OCI-LY3 (cell line): ENCODE measurements at regions not wholly inside any gene's neighbourhood (a gene's known extent, or its start where the extent isn't known, plus 50 kb on each side); places are given as distances from the start of the nearest gene placed in this dataset.

ENCODE experiments used
- H2AFZ ChIP-seq: fragments of 200-600, 300-600 bp; shearing (Covaris generic); 2 replicates; pipeline ENCODE4 v1.6.0; 2014; ENCODE audit warnings: antibody characterized with exemption, low read depth, low read length
- H3K27ac ChIP-seq: fragments of 200-600, 300-600 bp; sonication (generic); 2 replicates; pipeline ENCODE4 v1.5.1; 2014; ENCODE audit warnings: mild to moderate bottlenecking, low read length, moderate library complexity, mixed read lengths
- H3K27me3 ChIP-seq: fragments of 200-600, 300-600 bp; sonication (generic); 2 replicates; pipeline ENCODE4 v1.6.1; 2014; ENCODE audit warnings: low read depth, low read length, mixed read lengths
- H3K36me3 ChIP-seq: fragments of 200-600, 300-600 bp; sonication (generic); replicated peaks from 2 replicates; pipeline ENCODE3; 2014; ENCODE audit warnings: low read depth, low read length, mixed read lengths
- H3K4me1 ChIP-seq: fragments of 300-600, 200-600 bp; sonication (generic); 2 replicates; pipeline ENCODE4 v1.6.1; 2014; ENCODE audit warnings: low read length, mixed read lengths
- H3K4me2 ChIP-seq: fragments of 200-600, 300-600 bp; sonication (generic); 2 replicates; pipeline ENCODE4 v1.6.1; 2014; ENCODE audit warnings: low read length, mixed read lengths
- H3K4me3 ChIP-seq: fragments of 300-600, 200-600 bp; sonication (generic); 2 replicates; pipeline ENCODE4 v1.5.1; 2014; ENCODE audit warnings: antibody characterized with exemption, mild to moderate bottlenecking, low read length, moderate library complexity
- H3K79me2 ChIP-seq: fragments of 300-600, 200-600 bp; shearing (Covaris generic); 2 replicates; pipeline ENCODE4 v1.6.1; 2014; ENCODE audit warnings: mild to moderate bottlenecking, low read length, mixed read lengths
- H3K9ac ChIP-seq: fragments of 300-600, 200-600 bp; shearing (Covaris generic); 2 replicates; pipeline ENCODE4 v1.6.0; 2014; ENCODE audit warnings: mild to moderate bottlenecking, low read length, moderate library complexity
- H3K9me3 ChIP-seq: fragments of 200-600, 300-600 bp; shearing (Covaris generic); 2 replicates; pipeline ENCODE4 v1.6.1; 2014; ENCODE audit warnings: low read length, mixed read lengths; ENCODE audit not compliant: insufficient read depth
- H4K20me1 ChIP-seq: fragments of 200-600, 300-600 bp; sonication (generic); 2 replicates; pipeline ENCODE4 v1.6.1; 2016; ENCODE audit warnings: low read length, mixed read lengths; ENCODE audit not compliant: insufficient read depth
- CTCF ChIP-seq: fragments of 200-600, 300-600 bp; sonication (generic); IDR thresholded peaks from 2 replicates; pipeline ENCODE4 v1.5.1; 2014; ENCODE audit warnings: antibody characterized with exemption, low read length, low read depth
- EZH2phosphoT487 ChIP-seq: fragments of 200-600 bp; shearing (Covaris generic); IDR thresholded peaks from 2 replicates; pipeline ENCODE4 v1.6.1; 2018; ENCODE audit warnings: antibody characterized with exemption, mixed run types, low read depth

DNA sequence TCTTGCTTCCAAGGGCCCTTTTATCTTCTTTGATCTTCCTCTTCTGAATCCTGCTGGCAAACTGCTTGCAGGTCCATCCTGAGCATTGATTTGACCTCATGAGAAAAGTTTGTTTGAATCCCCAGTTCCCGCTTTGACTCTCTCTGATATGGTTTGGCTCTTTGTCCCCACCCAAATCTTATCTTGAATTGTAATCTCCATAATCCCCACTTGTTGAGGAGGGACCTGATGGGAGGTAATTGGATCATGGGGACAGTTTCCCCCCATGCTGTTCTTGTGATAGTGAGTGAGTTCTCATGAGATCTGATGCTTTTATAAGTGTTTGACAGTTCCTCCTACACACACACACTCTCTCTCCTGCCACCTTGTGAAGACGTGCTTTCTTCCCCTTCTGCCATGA is 126.6 kb upstream of the ARHGAP20 start:
- Histone ChIP-seq H4K20me1 (no peaks in the 10 kb centered on the region), H3K9me3 (no peaks in the 10 kb centered on the region), H3K4me1 (no peaks in the 10 kb centered on the region), H2AFZ (no peak overlapping the region), H3K27me3 (peaks cover under 1% of the 10 kb centered on the region; the same call in 1 of the 2 replicates), H3K27ac (no peak overlapping the region), H3K4me2 (no peak overlapping the region), H3K36me3 (no peaks in the 10 kb centered on the region), H3K79me2 (no peaks in the 10 kb centered on the region), H3K4me3 (no peak overlapping the region), H3K9ac (no peak overlapping the region)
- TF ChIP-seq CTCF (no peak), EZH2phosphoT487 (no peak)

DNA sequence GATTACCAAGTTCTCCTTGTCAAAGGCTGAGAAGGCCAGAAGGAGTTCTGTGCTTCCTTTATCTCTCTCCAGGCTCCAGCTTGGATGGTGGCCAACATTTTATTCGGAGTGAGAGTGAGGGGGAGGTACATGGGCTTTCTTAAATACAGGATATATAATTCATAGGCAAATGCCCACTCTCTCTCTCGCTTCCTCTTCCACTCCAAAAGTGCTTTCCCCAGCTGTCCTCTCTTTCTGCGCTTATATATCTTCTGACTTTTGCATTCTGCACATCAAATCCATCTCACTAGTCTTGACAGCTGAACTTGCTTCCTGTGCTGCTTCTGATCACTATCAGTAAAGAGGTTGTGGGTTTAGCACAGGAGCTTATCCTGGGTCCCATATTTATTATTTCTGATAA is 125.4 kb upstream of the ARHGAP20 start:
- no peak overlapping the region for H3K27ac ChIP-seq
- H3K4me1 ChIP-seq = no peaks in the 10 kb centered on the region
- H3K4me2 ChIP-seq = no peak overlapping the region
- no peaks in the 10 kb centered on the region for H4K20me1 ChIP-seq
- H3K27me3 ChIP-seq = peaks cover 12% of the 10 kb centered on the region
- no peaks in the 10 kb centered on the region for H3K36me3 ChIP-seq
- no peak overlapping the region for H2AFZ ChIP-seq
- no peaks in the 10 kb centered on the region for H3K9me3 ChIP-seq
- no peak for TF ChIP-seq EZH2phosphoT487
- no peak for TF ChIP-seq CTCF
- H3K4me3 ChIP-seq = no peak overlapping the region
- H3K79me2 ChIP-seq = no peaks in the 10 kb centered on the region
- no peak overlapping the region for H3K9ac ChIP-seq

DNA sequence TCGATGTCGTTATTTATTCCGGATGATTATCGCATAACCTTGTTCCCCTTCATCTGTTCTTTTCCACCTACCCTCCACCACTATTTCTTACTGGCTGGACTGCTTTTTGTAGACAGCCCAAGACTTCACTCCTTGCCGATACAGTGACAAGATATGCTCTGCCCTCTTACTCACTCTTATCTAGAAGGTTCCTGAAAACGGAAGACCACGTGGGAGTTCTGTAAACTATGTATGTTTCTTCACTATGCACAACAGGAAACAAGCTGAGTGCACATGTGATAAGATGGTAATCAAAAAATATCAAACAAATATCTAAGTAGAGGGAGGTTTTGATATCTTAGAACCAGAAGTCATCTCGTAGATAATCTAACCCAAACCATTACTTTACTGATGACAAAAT is 122.9 kb upstream of the ARHGAP20 start:
- no peak overlapping the region for H3K4me3 ChIP-seq
- no peak overlapping the region for H3K4me2 ChIP-seq
- peaks cover 30% of the 10 kb centered on the region for H3K27me3 ChIP-seq
- no peak overlapping the region for H2AFZ ChIP-seq
- no peak overlapping the region for H3K9ac ChIP-seq
- H4K20me1 ChIP-seq = no peaks in the 10 kb centered on the region
- no peak for TF ChIP-seq CTCF
- no peak for TF ChIP-seq EZH2phosphoT487
- no peaks in the 10 kb centered on the region for H3K36me3 ChIP-seq
- H3K9me3 ChIP-seq = no peaks in the 10 kb centered on the region
- H3K4me1 ChIP-seq = no peaks in the 10 kb centered on the region
- no peaks in the 10 kb centered on the region for H3K79me2 ChIP-seq
- no peak overlapping the region for H3K27ac ChIP-seq

DNA sequence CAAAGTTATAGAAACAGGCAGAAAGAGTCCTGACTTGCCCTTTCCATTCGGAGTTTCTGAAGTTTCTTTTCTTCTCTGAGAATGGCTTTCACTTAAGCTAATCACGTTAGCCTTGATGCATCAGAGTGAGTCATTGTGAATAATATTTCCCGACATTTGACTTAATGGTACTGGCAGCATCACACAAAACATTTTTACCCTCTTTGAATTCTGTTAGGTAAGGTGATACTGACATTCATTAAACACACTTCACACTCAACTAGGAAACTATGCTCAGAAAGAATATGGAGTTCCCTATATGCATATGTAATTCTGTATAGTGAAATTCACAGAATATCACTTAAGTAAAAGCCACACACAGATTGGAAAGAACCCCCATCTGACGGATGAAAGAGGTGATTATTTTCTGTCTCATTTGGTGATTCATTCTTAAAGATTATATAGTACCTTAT is 120.8 kb upstream of the ARHGAP20 start:
- Histone ChIP-seq H3K9me3 (no peaks in the 10 kb centered on the region), H3K4me3 (no peak overlapping the region), H3K79me2 (no peaks in the 10 kb centered on the region), H3K36me3 (no peaks in the 10 kb centered on the region), H3K4me1 (no peaks in the 10 kb centered on the region), H3K9ac (no peak overlapping the region), H3K4me2 (no peak overlapping the region), H4K20me1 (no peaks in the 10 kb centered on the region), H3K27me3 (peaks cover 30% of the 10 kb centered on the region), H3K27ac (no peak overlapping the region), H2AFZ (no peak overlapping the region)
- TF ChIP-seq EZH2phosphoT487 = no peak
- no peak for TF ChIP-seq CTCF
